ENCODE measurements at regions not wholly inside any gene's neighbourhood (a gene's known extent, or its start where the extent isn't known, plus 50 kb on each side); places are given as distances from the start of the nearest gene placed in this dataset.

DNA sequence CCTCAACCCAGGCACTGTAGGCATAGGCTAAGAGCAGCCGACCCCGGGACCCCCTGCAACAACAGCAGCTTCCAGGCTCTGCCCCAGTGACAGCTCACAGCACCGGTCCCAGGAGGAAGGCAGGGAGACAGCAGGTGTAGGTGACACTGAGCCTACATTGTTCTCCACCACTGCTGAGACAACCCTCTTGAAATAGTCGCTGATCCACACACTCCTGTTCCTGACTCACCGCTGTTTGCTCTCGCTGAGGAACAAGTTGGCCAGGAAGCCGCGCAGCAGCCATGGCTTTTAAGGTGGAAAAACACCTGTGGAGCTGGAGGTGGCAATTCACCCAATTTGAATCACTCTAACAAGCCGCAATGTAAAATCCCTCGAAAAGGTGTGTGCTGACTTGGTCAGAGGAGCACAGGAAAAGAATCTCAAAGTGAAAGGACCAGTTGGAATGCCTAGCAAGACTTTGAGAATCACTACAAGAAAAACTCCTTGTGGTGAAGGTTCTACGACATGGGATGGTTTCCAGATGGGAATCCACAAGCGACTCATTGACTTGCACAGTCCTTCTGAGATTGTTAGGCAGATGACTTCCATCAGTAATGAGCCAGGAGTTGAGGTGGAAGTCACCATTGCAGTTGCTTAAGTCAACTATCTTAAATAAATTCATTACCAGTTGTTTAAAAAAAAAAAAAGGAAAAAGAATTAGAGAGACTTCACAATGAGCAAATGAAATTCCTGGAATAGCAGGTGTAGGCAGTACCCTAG, 167.5 kb downstream of the ARL4C start:
- TF ChIP-seq, protein P1, sequence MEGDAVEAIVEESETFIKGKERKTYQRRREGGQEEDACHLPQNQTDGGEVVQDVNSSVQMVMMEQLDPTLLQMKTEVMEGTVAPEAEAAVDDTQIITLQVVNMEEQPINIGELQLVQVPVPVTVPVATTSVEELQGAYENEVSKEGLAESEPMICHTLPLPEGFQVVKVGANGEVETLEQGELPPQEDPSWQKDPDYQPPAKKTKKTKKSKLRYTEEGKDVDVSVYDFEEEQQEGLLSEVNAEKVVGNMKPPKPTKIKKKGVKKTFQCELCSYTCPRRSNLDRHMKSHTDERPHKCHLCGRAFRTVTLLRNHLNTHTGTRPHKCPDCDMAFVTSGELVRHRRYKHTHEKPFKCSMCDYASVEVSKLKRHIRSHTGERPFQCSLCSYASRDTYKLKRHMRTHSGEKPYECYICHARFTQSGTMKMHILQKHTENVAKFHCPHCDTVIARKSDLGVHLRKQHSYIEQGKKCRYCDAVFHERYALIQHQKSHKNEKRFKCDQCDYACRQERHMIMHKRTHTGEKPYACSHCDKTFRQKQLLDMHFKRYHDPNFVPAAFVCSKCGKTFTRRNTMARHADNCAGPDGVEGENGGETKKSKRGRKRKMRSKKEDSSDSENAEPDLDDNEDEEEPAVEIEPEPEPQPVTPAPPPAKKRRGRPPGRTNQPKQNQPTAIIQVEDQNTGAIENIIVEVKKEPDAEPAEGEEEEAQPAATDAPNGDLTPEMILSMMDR (IDR thresholded peaks at IDR 0.05): no peak
- TF ChIP-seq POLR2A (IDR thresholded peaks at IDR 0.05) (no peak), EP300 (IDR thresholded peaks at IDR 0.05) (no peak)
